ENCODE measurements at regions not wholly inside any gene's neighbourhood (a gene's known extent, or its start where the extent isn't known, plus 50 kb on each side); places are given as distances from the start of the nearest gene placed in this dataset.

- no peak for TF ChIP-seq ZFX (IDR thresholded peaks at IDR 0.05)
- no peak for TF ChIP-seq CTCF (conservative IDR thresholded peaks at IDR 0.05)
These were observed 185.4 kb upstream of the SKOR2 start for GRCh38 chr18:47436871-47437270.

GRCh38 chr18:47434214-47434746 is 182.8 kb upstream of the SKOR2 start:
- no peak overlapping the region for H3K27ac ChIP-seq
- TF ChIP-seq CTCF (conservative IDR thresholded peaks at IDR 0.05) (no peak), ZFX (IDR thresholded peaks at IDR 0.05) (no peak)

More at GRCh38 chr18:47436871-47437270, 185.4 kb upstream of the SKOR2 start:
- H3K27ac ChIP-seq, result no peak overlapping the region

- no peak overlapping the region for H3K27ac ChIP-seq
These were observed 176.6 kb upstream of the SKOR2 start for GRCh38 chr18:47427923-47428637.

GRCh38 chr18:47427072-47427471 is 175.6 kb upstream of the SKOR2 start:
- H3K27ac ChIP-seq, result no peak overlapping the region
- TF ChIP-seq CTCF (conservative IDR thresholded peaks at IDR 0.05) (no peak), ZFX (IDR thresholded peaks at IDR 0.05) (no peak)

More at GRCh38 chr18:47427923-47428637, 176.6 kb upstream of the SKOR2 start:
- TF ChIP-seq CTCF (conservative IDR thresholded peaks at IDR 0.05), result no peak
- TF ChIP-seq ZFX (IDR thresholded peaks at IDR 0.05), result no peak

- no peak for TF ChIP-seq CTCF (conservative IDR thresholded peaks at IDR 0.05)
- TF ChIP-seq ZFX (IDR thresholded peaks at IDR 0.05), result no peak
- H3K27ac ChIP-seq, result no peak overlapping the region
These were observed 173.9 kb upstream of the SKOR2 start for GRCh38 chr18:47425365-47425764.

- TF ChIP-seq CTCF (conservative IDR thresholded peaks at IDR 0.05) (peak; percentile 18), ZFX (IDR thresholded peaks at IDR 0.05) (no peak)
- no peak overlapping the region for H3K27ac ChIP-seq
These were observed 171.1 kb upstream of the SKOR2 start for GRCh38 chr18:47422524-47422923.

GRCh38 chr18:47420130-47420529 is 168.7 kb upstream of the SKOR2 start:
- H3K27ac ChIP-seq, result no peak overlapping the region
- TF ChIP-seq ZFX (IDR thresholded peaks at IDR 0.05) (no peak), CTCF (conservative IDR thresholded peaks at IDR 0.05) (no peak)
